ENCODE measurements at regions not wholly inside any gene's neighbourhood (a gene's known extent, or its start where the extent isn't known, plus 50 kb on each side); places are given as distances from the start of the nearest gene placed in this dataset.

DNA sequence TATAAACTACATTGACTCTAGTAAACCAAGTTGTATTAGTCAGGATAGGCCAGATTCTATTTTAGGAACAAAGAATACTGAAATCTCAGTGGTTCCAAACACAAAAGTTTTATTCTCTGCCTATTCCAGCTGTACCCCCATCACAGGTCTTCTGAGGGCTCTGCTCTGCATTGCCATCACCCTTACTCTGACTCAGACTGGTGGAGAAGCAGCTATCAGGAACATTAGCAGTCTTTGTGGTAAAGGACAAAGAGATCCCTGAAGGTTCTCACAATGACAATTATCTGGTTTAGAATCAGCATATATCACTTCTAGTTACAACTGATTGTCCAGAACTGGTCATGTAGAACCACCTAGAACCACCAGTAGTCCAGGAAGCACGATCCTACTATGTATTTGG is 251.1 kb downstream of the GLUD2 start:
- Histone ChIP-seq H3K36me3 (ENCODE audit: control insufficient read depth, insufficient read depth, low read length) (no peaks in the 10 kb centered on the region; the same call in 2 of the 3 replicates), H3K4me3 (no peak overlapping the region), H3K79me2 (ENCODE audit: control insufficient read depth, insufficient read depth, low read length) (no peaks in the 10 kb centered on the region), H3K27me3 (ENCODE audit: control insufficient read depth in 2 of 2, insufficient read depth in 2 of 2, low read length in 2 of 2) (no peaks in the 10 kb centered on the region), H3K4me2 (ENCODE audit: insufficient read depth, low read length) (no peak overlapping the region), H4K20me1 (replicated peaks; ENCODE audit: control insufficient read depth, insufficient read depth, low read length) (no peaks in the 10 kb centered on the region), H3K27ac (ENCODE audit: extremely low read depth, low read depth, low read length) (no peak overlapping the region), H3K4me1 (replicated peaks in 1 of 2; ENCODE audit: control insufficient read depth in 2 of 2, insufficient read depth in 2 of 2, low read length in 2 of 2) (no peaks in the 10 kb centered on the region), H3K9ac (ENCODE audit: insufficient read depth in 1 of 2, low read depth in 2 of 2, low read length in 2 of 2) (no peak overlapping the region), H2AFZ (ENCODE audit: low read depth, low read length) (no peak overlapping the region), H3K9me1 (ENCODE audit: control insufficient read depth, insufficient read depth, low read length) (no peaks in the 10 kb centered on the region), H3K9me3 (replicated peaks; ENCODE audit: control insufficient read depth, insufficient read depth, low read depth, low read length) (no peaks in the 10 kb centered on the region)
- 60% methylated on average over 1 of the region's 1 CpG for WGBS (ENCODE audit: insufficient coverage, low coverage, missing lambda C conversion rate)
- ATAC-seq: no peak
- DNase-seq (ENCODE audit: extremely low read depth in 1 of 4, low spot score in 3 of 4): no peak
- no peak for FAIRE-seq
- ChIA-PET POLR2A (no interaction called here), CTCF (ENCODE audit: low intra/inter-chr PET ratio) (no interaction called here)
- in situ Hi-C loops (cut with MboI): no loop called here
- BruUV-seq (replicated peaks): no TSS peak
- TF ChIP-seq PML (IDR thresholded peaks at IDR 0.05; ENCODE audit: low read length): no peak
- TF ChIP-seq RUNX1 (IDR thresholded peaks at IDR 0.05; ENCODE audit: low read depth): no peak
- no peak for TF ChIP-seq HNRNPUL1 (IDR thresholded peaks at IDR 0.05; ENCODE audit: low read length)
- intact Hi-C loops (cut with micrococcal nuclease): no loop called here

DNA sequence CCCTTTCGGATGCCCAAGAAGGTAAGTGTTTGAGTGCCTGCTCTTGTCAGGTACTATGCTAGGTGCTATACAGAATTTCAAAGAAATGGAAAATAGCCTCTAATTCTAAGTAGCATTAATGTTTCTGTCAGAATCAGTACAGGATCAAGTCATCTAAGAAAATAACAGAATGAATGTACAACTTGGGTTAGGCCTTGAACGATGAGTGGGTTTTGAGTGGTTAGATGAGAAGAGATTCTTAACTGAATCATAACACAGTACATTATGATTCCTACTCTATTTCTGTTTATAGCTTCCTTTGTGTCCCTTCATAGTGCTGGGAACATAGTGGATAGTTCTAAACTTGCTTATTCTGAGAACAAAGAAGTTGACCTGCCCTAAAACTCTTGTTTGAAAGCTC is 253.9 kb downstream of the GLUD2 start:
- POLR2A ChIA-PET: no interaction called here
- ATAC-seq (no peak), DNase-seq (ENCODE audit: extremely low read depth in 1 of 4, low spot score in 3 of 4) (no peak), FAIRE-seq (no peak)
- CTCF ChIA-PET (ENCODE audit: low intra/inter-chr PET ratio): no interaction called here
- no peaks in the 10 kb centered on the region for H3K4me1 ChIP-seq (replicated peaks in 1 of 2; ENCODE audit: control insufficient read depth in 2 of 2, insufficient read depth in 2 of 2, low read length in 2 of 2)
- H3K27ac ChIP-seq (ENCODE audit: extremely low read depth, low read depth, low read length): no peak overlapping the region
- in situ Hi-C loops (cut with MboI) (no loop called here), intact Hi-C loops (cut with micrococcal nuclease) (no loop called here)
- no peak overlapping the region for H2AFZ ChIP-seq (ENCODE audit: low read depth, low read length)
- H3K9me1 ChIP-seq (ENCODE audit: control insufficient read depth, insufficient read depth, low read length): no peaks in the 10 kb centered on the region
- no peak overlapping the region for H3K9ac ChIP-seq (ENCODE audit: insufficient read depth in 1 of 2, low read depth in 2 of 2, low read length in 2 of 2)
- no peaks in the 10 kb centered on the region for H3K79me2 ChIP-seq (ENCODE audit: control insufficient read depth, insufficient read depth, low read length)
- no peaks in the 10 kb centered on the region; the same call in 2 of the 3 replicates for H3K36me3 ChIP-seq (ENCODE audit: control insufficient read depth, insufficient read depth, low read length)
- H3K4me2 ChIP-seq (ENCODE audit: insufficient read depth, low read length): no peak overlapping the region
- no peaks in the 10 kb centered on the region for H3K27me3 ChIP-seq (ENCODE audit: control insufficient read depth in 2 of 2, insufficient read depth in 2 of 2, low read length in 2 of 2)
- no TSS peak for BruUV-seq (replicated peaks)
- no peak overlapping the region for H3K4me3 ChIP-seq
- no peaks in the 10 kb centered on the region for H3K9me3 ChIP-seq (replicated peaks; ENCODE audit: control insufficient read depth, insufficient read depth, low read depth, low read length)
- H4K20me1 ChIP-seq (replicated peaks; ENCODE audit: control insufficient read depth, insufficient read depth, low read length): no peaks in the 10 kb centered on the region
- 47% methylated on average over 2 of the region's 2 CpGs for WGBS (ENCODE audit: insufficient coverage, low coverage, missing lambda C conversion rate)
- TF ChIP-seq SMAD3 (CRISPR knock-in tag; conservative IDR thresholded peaks at IDR 0.05) (no peak), SMAD4 (CRISPR knock-in tag; conservative IDR thresholded peaks at IDR 0.05) (no peak), MAZ (CRISPR knock-in tag; conservative IDR thresholded peaks at IDR 0.05 in 1 of 2, IDR thresholded peaks at IDR 0.05 in 1 of 2) (no peak), ZFP36 (IDR thresholded peaks at IDR 0.05; ENCODE audit: low read depth, low read length, partially characterized antibody) (no peak), MBD1 (CRISPR knock-in tag; IDR thresholded peaks at IDR 0.05) (no peak), ARID2 (IDR thresholded peaks at IDR 0.05) (no peak), CCAR2 (IDR thresholded peaks at IDR 0.05; ENCODE audit: low read depth, low read length) (no peak), PHTF2 (CRISPR knock-in tag; IDR thresholded peaks at IDR 0.05) (no peak), MED1 (CRISPR knock-in tag; IDR thresholded peaks at IDR 0.05; ENCODE audit: borderline replicate concordance) (no peak)
- TF ChIP-seq, protein P1, sequence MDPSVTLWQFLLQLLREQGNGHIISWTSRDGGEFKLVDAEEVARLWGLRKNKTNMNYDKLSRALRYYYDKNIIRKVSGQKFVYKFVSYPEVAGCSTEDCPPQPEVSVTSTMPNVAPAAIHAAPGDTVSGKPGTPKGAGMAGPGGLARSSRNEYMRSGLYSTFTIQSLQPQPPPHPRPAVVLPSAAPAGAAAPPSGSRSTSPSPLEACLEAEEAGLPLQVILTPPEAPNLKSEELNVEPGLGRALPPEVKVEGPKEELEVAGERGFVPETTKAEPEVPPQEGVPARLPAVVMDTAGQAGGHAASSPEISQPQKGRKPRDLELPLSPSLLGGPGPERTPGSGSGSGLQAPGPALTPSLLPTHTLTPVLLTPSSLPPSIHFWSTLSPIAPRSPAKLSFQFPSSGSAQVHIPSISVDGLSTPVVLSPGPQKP (CRISPR knock-in tag; IDR thresholded peaks at IDR 0.05): no peak

Data from K562 (cell line).